ENCODE measurements at regions not wholly inside any gene's neighbourhood (a gene's known extent, or its start where the extent isn't known, plus 50 kb on each side); places are given as distances from the start of the nearest gene placed in this dataset.

DNA sequence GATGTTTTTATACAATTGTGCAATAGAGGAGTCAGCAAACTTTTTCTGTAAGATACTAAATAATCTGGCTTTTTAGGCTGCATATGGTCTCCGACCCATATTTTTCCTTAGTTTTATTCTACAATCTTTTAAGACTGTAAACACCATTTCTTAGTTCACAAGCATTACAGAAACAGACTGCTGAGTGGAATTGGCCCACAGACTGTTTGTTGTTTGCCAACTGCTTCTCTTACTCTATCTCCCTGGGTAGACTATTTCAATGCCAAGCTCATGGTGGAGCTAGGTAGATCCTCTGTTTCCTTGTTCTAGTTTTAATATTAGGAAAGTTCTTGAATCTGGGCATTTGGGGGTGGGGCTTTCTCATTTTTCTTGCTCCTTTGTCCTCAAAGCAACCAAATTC, 857.6 kb downstream of the TLE1 start:
- in situ Hi-C loops (cut with HindIII; ENCODE audit: extremely low pct_ligation_motif_present, low pct_unique_long_range_greater_than_20kb) = no loop called here
- Histone ChIP-seq H3K79me2 (ENCODE audit: insufficient read depth, low read length) (no peaks in the 10 kb centered on the region), H3K9ac (ENCODE audit: insufficient read depth, low read depth, low read length) (no peak overlapping the region), H4K20me1 (ENCODE audit: insufficient read depth, low read length) (no peaks in the 10 kb centered on the region), H3K27ac (ENCODE audit: extremely low read length, insufficient read depth, low read length) (no peak overlapping the region), H3K4me3 (replicated peaks in 1 of 3; ENCODE audit: insufficient read depth in 1 of 3, low read depth in 2 of 3, low read length in 3 of 3) (no peak overlapping the region), H2AFZ (ENCODE audit: low read length) (no peak overlapping the region), H3K9me3 (ENCODE audit: low read length) (peaks cover 8% of the 10 kb centered on the region; the same call in 1 of the 2 replicates), H3K4me1 (ENCODE audit: insufficient read depth, low read length) (no peaks in the 10 kb centered on the region), H3K4me2 (ENCODE audit: low read depth, low read length) (no peak overlapping the region), H3K36me3 (replicated peaks in 1 of 2; ENCODE audit: control insufficient read depth in 1 of 2, insufficient read depth in 2 of 2, low read length in 2 of 2) (no peaks in the 10 kb centered on the region), H3K27me3 (ENCODE audit: control insufficient read depth in 1 of 2, insufficient read depth in 2 of 2, low read length in 2 of 2) (no peaks in the 10 kb centered on the region)
- intact Hi-C loops (cut with micrococcal nuclease; ENCODE audit: unreplicated experiment) = no loop called here
- ATAC-seq = no peak
- BruUV-seq (replicated peaks) = no TSS peak
- ChIA-PET CTCF (ENCODE audit: low intra/inter-chr PET ratio, low total read pairs) (no interaction called here), POLR2A (no interaction called here)
- WGBS (ENCODE audit: low lambda C conversion rate) = 0% methylated on average over 1 of the region's 1 CpG
- FAIRE-seq = no peak
- no peak for DNase-seq (ENCODE audit: low spot score)
- 0 out of 2 replicates have a peak, but pooled peaks have one; percentile 1 for TF ChIP-seq CEBPB (IDR thresholded peaks at IDR 0.05; ENCODE audit: borderline replicate concordance, low read depth, low read length)
- TF ChIP-seq HDAC2 (CRISPR knock-in tag; IDR thresholded peaks at IDR 0.05) = no peak

- POLR2A ChIA-PET = no interaction called here
- Histone ChIP-seq H3K4me1 (ENCODE audit: insufficient read depth, low read length) (no peaks in the 10 kb centered on the region), H3K79me2 (ENCODE audit: insufficient read depth, low read length) (no peaks in the 10 kb centered on the region), H2AFZ (ENCODE audit: low read length) (no peak overlapping the region), H3K36me3 (replicated peaks in 1 of 2; ENCODE audit: control insufficient read depth in 1 of 2, insufficient read depth in 2 of 2, low read length in 2 of 2) (no peaks in the 10 kb centered on the region), H3K4me3 (replicated peaks in 1 of 3; ENCODE audit: insufficient read depth in 1 of 3, low read depth in 2 of 3, low read length in 3 of 3) (no peak overlapping the region), H3K4me2 (ENCODE audit: low read depth, low read length) (no peak overlapping the region), H3K9me3 (ENCODE audit: low read length) (peaks cover 9% of the 10 kb centered on the region; the same call in 1 of the 2 replicates), H3K9ac (ENCODE audit: insufficient read depth, low read depth, low read length) (no peak overlapping the region), H4K20me1 (ENCODE audit: insufficient read depth, low read length) (no peaks in the 10 kb centered on the region), H3K27ac (ENCODE audit: extremely low read length, insufficient read depth, low read length) (no peak overlapping the region), H3K27me3 (ENCODE audit: control insufficient read depth in 1 of 2, insufficient read depth in 2 of 2, low read length in 2 of 2) (no peaks in the 10 kb centered on the region)
- 2% methylated on average over 2 of the region's 2 CpGs for whole genome bisulfite sequencing (ENCODE audit: low lambda C conversion rate)
- ATAC-seq = no peak
- TF ChIP-seq TSC22D2 (CRISPR knock-in tag; IDR thresholded peaks at IDR 0.05; ENCODE audit: borderline replicate concordance) = no peak
- TF ChIP-seq CC2D1A (CRISPR knock-in tag; IDR thresholded peaks at IDR 0.05) = no peak
- no peak for TF ChIP-seq HIVEP1 (CRISPR knock-in tag; IDR thresholded peaks at IDR 0.05)
- TF ChIP-seq ZNF260 (CRISPR knock-in tag; IDR thresholded peaks at IDR 0.05; ENCODE audit: borderline replicate concordance, low read depth) = no peak
- TF ChIP-seq ZNF446 (CRISPR knock-in tag; IDR thresholded peaks at IDR 0.05) = no peak
- TF ChIP-seq ZSCAN9 (CRISPR knock-in tag; IDR thresholded peaks at IDR 0.05; ENCODE audit: borderline replicate concordance) = no peak
- TF ChIP-seq, protein P1, sequence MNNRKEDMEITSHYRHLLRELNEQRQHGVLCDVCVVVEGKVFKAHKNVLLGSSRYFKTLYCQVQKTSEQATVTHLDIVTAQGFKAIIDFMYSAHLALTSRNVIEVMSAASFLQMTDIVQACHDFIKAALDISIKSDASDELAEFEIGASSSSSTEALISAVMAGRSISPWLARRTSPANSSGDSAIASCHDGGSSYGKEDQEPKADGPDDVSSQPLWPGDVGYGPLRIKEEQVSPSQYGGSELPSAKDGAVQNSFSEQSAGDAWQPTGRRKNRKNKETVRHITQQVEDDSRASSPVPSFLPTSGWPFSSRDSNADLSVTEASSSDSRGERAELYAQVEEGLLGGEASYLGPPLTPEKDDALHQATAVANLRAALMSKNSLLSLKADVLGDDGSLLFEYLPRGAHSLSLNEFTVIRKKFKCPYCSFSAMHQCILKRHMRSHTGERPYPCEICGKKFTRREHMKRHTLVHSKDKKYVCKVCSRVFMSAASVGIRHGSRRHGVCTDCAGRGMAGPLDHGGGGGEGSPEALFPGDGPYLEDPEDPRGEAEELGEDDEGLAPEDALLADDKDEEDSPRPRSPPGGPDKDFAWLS (CRISPR knock-in tag; IDR thresholded peaks at IDR 0.05; ENCODE audit: borderline replicate concordance) = no peak
- TF ChIP-seq ZMYM3 (CRISPR knock-in tag; IDR thresholded peaks at IDR 0.05) = no peak
- TF ChIP-seq ZBTB3 (CRISPR knock-in tag; IDR thresholded peaks at IDR 0.05; ENCODE audit: borderline replicate concordance, low read depth) = no peak
- CTCF ChIA-PET (ENCODE audit: low intra/inter-chr PET ratio, low total read pairs) = no interaction called here
- intact Hi-C loops (cut with micrococcal nuclease; ENCODE audit: unreplicated experiment) (no loop called here), in situ Hi-C loops (cut with HindIII; ENCODE audit: extremely low pct_ligation_motif_present, low pct_unique_long_range_greater_than_20kb) (no loop called here)
- BruUV-seq (replicated peaks) = no TSS peak
- no peak for FAIRE-seq
- no peak for DNase-seq (ENCODE audit: low spot score)
Observed at GRCh38 chr9:80811656-80812055, 877.7 kb downstream of the TLE1 start.
